Ovary (tissue), 3 donors: ENCODE measurements at regions not wholly inside any gene's neighbourhood (a gene's known extent, or its start where the extent isn't known, plus 50 kb on each side); places are given as distances from the start of the nearest gene placed in this dataset.

Experiments
- EP300 ChIP-seq: sonication (generic); formaldehyde crosslinking; IDR thresholded peaks from one replicate; pipeline ENCODE4 v1.6.1; 2017; ENCODE audit warnings: antibody characterized with exemption
- POLR2A ChIP-seq: fragments of 450-650 bp; IDR thresholded peaks from one replicate; pipeline ENCODE4 v1.6.1; 2017; ENCODE audit warnings: antibody characterized with exemption, mild to moderate bottlenecking, moderate library complexity
- TF ChIP-seq, protein P1 (sequence below), 3 donors: fragments of 450-650 bp in 2 of 3; fragments of 200-600 bp in 1 of 3; IDR thresholded peaks; one replicate each; pipeline versions ENCODE4 v1.5.1 to v1.8.0; 2016 to 2022; ENCODE audit warnings: antibody characterized with exemption in 3 of 3, mild to moderate bottlenecking in 1 of 3
- donor health status: DM: no; HTN: no; CAD: no.

DNA sequence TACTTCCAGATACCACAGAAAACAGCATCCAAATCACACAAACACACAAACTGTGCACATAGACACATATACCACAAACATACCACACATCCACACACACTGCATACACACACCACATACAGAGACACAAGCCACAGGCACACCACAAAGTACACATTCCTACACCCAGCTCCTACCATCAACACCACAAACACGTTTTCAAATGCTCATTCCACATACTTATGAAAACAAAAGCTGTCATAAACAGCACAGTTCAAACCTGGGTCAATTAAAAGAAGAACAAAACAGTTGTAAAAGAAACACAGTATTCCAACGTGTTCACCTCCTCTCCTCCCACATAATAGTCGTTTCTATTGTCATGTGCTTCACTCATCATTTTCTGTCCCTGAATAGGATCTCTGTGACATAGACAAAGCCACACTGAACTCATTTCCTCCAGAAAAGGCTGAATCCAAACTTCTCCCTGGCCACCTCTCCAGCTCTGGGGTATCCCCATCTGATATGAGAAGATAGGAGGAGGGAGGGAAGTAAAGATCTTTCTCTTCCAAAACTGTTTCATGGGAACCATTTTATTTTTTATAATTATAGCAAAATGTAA, 89.2 kb downstream of the CXCL12 start:
- TF ChIP-seq POLR2A, result no peak
- TF ChIP-seq, protein P1, sequence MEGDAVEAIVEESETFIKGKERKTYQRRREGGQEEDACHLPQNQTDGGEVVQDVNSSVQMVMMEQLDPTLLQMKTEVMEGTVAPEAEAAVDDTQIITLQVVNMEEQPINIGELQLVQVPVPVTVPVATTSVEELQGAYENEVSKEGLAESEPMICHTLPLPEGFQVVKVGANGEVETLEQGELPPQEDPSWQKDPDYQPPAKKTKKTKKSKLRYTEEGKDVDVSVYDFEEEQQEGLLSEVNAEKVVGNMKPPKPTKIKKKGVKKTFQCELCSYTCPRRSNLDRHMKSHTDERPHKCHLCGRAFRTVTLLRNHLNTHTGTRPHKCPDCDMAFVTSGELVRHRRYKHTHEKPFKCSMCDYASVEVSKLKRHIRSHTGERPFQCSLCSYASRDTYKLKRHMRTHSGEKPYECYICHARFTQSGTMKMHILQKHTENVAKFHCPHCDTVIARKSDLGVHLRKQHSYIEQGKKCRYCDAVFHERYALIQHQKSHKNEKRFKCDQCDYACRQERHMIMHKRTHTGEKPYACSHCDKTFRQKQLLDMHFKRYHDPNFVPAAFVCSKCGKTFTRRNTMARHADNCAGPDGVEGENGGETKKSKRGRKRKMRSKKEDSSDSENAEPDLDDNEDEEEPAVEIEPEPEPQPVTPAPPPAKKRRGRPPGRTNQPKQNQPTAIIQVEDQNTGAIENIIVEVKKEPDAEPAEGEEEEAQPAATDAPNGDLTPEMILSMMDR (IDR thresholded peaks at IDR 0.05), result no peak
- no peak for TF ChIP-seq EP300
